WTC11 (cell line): ENCODE measurements at regions not wholly inside any gene's neighbourhood (a gene's known extent, or its start where the extent isn't known, plus 50 kb on each side); places are given as distances from the start of the nearest gene placed in this dataset.

Experiments used
- ATAC-seq: fragments of 200-7000 bp; cut with Tn5 transposase; 2 replicates; pipeline ENCODE4 v1.10.0; 2021; ENCODE audit warnings: mild to moderate bottlenecking, moderate library complexity
- CTCF ChIA-PET: fragments of 300-600 bp; sonication (Branson Sonifier 250); formaldehyde crosslinking; loops from one replicate; lab custom pipeline; 2021; ENCODE audit warnings: antibody characterized with exemption; lab: Charles Lee
- POLR2A ChIA-PET: fragments of 350-600 bp; sonication (Branson Sonifier 250); formaldehyde crosslinking; loops from one replicate; lab custom pipeline; 2021; ENCODE audit warnings: antibody characterized with exemption; lab: Charles Lee
- DNase-seq: peaks from one replicate; pipeline ENCODE4 v3.0.0; 2021; ENCODE audit warnings: low spot score
- H3K27ac Mint-ChIP-seq: 2 replicates; pipeline ENCODE4 v1.8.0; 2021; ENCODE audit warnings: mixed read lengths
- H3K27me3 Mint-ChIP-seq: 2 replicates; pipeline ENCODE4 v1.8.0; 2021; ENCODE audit warnings: low read depth, mild to moderate bottlenecking, moderate library complexity, mixed read lengths
- H3K36me3 Mint-ChIP-seq: 2 replicates; pipeline ENCODE4 v1.8.0; 2021; ENCODE audit warnings: mixed read lengths
- H3K4me1 Mint-ChIP-seq: 2 replicates; pipeline ENCODE4 v1.8.0; 2022; ENCODE audit warnings: mixed read lengths
- H3K4me3 Mint-ChIP-seq: 2 replicates; pipeline ENCODE4 v1.8.0; 2021; ENCODE audit warnings: mild to moderate bottlenecking, moderate library complexity, mixed read lengths
- H3K9me3 Mint-ChIP-seq: 2 replicates; pipeline ENCODE4 v1.8.0; 2021; ENCODE audit warnings: mixed read lengths
- ATF1 ChIP-seq: sonication (generic); formaldehyde crosslinking; IDR thresholded peaks from 2 replicates; pipeline ENCODE4 v1.8.1; 2023; ENCODE audit warnings: mild to moderate bottlenecking, moderate library complexity, missing genetic modification reagents
- CREM ChIP-seq: sonication (generic); formaldehyde crosslinking; IDR thresholded peaks from 2 replicates; pipeline ENCODE4 v1.8.1; 2022; ENCODE audit warnings: mild to moderate bottlenecking, missing genetic modification reagents, moderate library complexity
- ELF4 ChIP-seq: sonication (generic); formaldehyde crosslinking; IDR thresholded peaks from 2 replicates; pipeline ENCODE4 v1.8.1; 2022; ENCODE audit warnings: low read depth, mild to moderate bottlenecking, moderate library complexity, missing genetic modification reagents
- FOXJ3 ChIP-seq: sonication (generic); formaldehyde crosslinking; IDR thresholded peaks from 2 replicates; pipeline ENCODE4 v1.9.0; 2021; ENCODE audit warnings: missing genetic modification reagents, mild to moderate bottlenecking, borderline replicate concordance
- GABPB1 ChIP-seq: sonication (generic); formaldehyde crosslinking; IDR thresholded peaks from 2 replicates; pipeline ENCODE4 v1.8.1; 2023; ENCODE audit warnings: mild to moderate bottlenecking, missing genetic modification reagents
- GTF2I ChIP-seq: fragments of 250-450 bp; sonication (Bioruptor Pico); conservative IDR thresholded peaks from 2 replicates; pipeline ENCODE4 v1.4.0; 2021; ENCODE audit warnings: mild to moderate bottlenecking
- JAZF1 ChIP-seq: fragments of 250-450 bp; sonication (Bioruptor Pico); IDR thresholded peaks from 2 replicates; pipeline ENCODE4 v1.9.0; 2021; ENCODE audit warnings: moderate library complexity, mild to moderate bottlenecking, inconsistent platforms
- NR1H2 ChIP-seq: sonication (generic); formaldehyde crosslinking; IDR thresholded peaks from 2 replicates; pipeline ENCODE4 v1.9.0; 2021; ENCODE audit warnings: mild to moderate bottlenecking, moderate library complexity, missing genetic modification reagents
- RELA ChIP-seq: sonication (generic); formaldehyde crosslinking; IDR thresholded peaks from 2 replicates; pipeline ENCODE4 v1.8.1; 2022; ENCODE audit warnings: missing genetic modification reagents, mild to moderate bottlenecking, borderline replicate concordance
- RORB ChIP-seq: fragments of 250-450 bp; sonication (Bioruptor Pico); IDR thresholded peaks from 2 replicates; pipeline ENCODE4 v1.9.0; 2021; ENCODE audit warnings: mild to moderate bottlenecking
- SMAD4 ChIP-seq: sonication (generic); formaldehyde crosslinking; IDR thresholded peaks from 2 replicates; pipeline ENCODE4 v1.8.0; 2022; ENCODE audit warnings: mild to moderate bottlenecking, missing genetic modification reagents
- SOX15 ChIP-seq: fragments of 250-450 bp; sonication (Bioruptor Pico); IDR thresholded peaks from 2 replicates; pipeline ENCODE4 v1.9.0; 2021; ENCODE audit warnings: mild to moderate bottlenecking
- SP1 ChIP-seq: sonication (generic); formaldehyde crosslinking; conservative IDR thresholded peaks from 2 replicates; pipeline ENCODE4 v1.8.1; 2022; ENCODE audit warnings: missing genetic modification reagents
- TCF7 ChIP-seq: sonication (generic); formaldehyde crosslinking; IDR thresholded peaks from 2 replicates; pipeline ENCODE4 v1.8.0; 2022; ENCODE audit warnings: mild to moderate bottlenecking, low read depth, missing genetic modification reagents, moderate library complexity
- ZNF121 ChIP-seq: sonication (generic); formaldehyde crosslinking; IDR thresholded peaks from 2 replicates; pipeline ENCODE4 v1.8.0; 2023; ENCODE audit warnings: missing genetic modification reagents
- ZNF317 ChIP-seq: sonication (generic); formaldehyde crosslinking; IDR thresholded peaks from 2 replicates; pipeline ENCODE4 v1.8.1; 2023; ENCODE audit warnings: low read depth, mild to moderate bottlenecking, moderate library complexity, missing genetic modification reagents, borderline replicate concordance
- ZNF396 ChIP-seq: fragments of 250-450 bp; sonication (Bioruptor Pico); IDR thresholded peaks from 2 replicates; pipeline ENCODE4 v1.8.0; 2021; ENCODE audit warnings: mild to moderate bottlenecking, moderate library complexity, borderline replicate concordance
- ZNF416 ChIP-seq: fragments of 250-450 bp; sonication (Bioruptor Pico); IDR thresholded peaks from 2 replicates; pipeline ENCODE4 v1.9.0; 2021; ENCODE audit warnings: mild to moderate bottlenecking, inconsistent platforms
- ZNF423 ChIP-seq: fragments of 250-450 bp; sonication (Bioruptor Pico); IDR thresholded peaks from 2 replicates; pipeline ENCODE4 v2.1.2; 2022; ENCODE audit warnings: mild to moderate bottlenecking, moderate library complexity
- ZNF671 ChIP-seq: fragments of 250-450 bp; sonication (Bioruptor Pico); IDR thresholded peaks from 2 replicates; pipeline ENCODE4 v1.8.0; 2021; ENCODE audit warnings: mild to moderate bottlenecking
- TF ChIP-seq, protein P1 (sequence below): sonication (generic); formaldehyde crosslinking; IDR thresholded peaks from 2 replicates; pipeline ENCODE4 v1.8.1; 2022; ENCODE audit warnings: mild to moderate bottlenecking, missing genetic modification reagents, moderate library complexity, borderline replicate concordance
- TF ChIP-seq, protein P2 (sequence below): fragments of 250-450 bp; sonication (Bioruptor Pico); IDR thresholded peaks from 2 replicates; pipeline ENCODE4 v1.8.0; 2021; ENCODE audit warnings: mild to moderate bottlenecking
- TF ChIP-seq, protein P3 (sequence below): sonication (generic); formaldehyde crosslinking; IDR thresholded peaks from 2 replicates; pipeline ENCODE4 v1.8.1; 2023; ENCODE audit warnings: mild to moderate bottlenecking, missing genetic modification reagents
- TF ChIP-seq, protein P4 (sequence below): fragments of 200-600 bp; IDR thresholded peaks from 2 replicates; pipeline ENCODE4 v1.8.0; 2022; ENCODE audit warnings: antibody characterized with exemption
- TF ChIP-seq, protein P5 (sequence below): sonication (generic); formaldehyde crosslinking; IDR thresholded peaks from 2 replicates; pipeline ENCODE4 v1.8.1; 2023; ENCODE audit warnings: mild to moderate bottlenecking, missing genetic modification reagents, moderate library complexity
- TF ChIP-seq, protein P6 (sequence below): sonication (generic); formaldehyde crosslinking; conservative IDR thresholded peaks from 2 replicates; pipeline ENCODE4 v1.8.1; 2022; ENCODE audit warnings: mild to moderate bottlenecking, missing genetic modification reagents

DNA sequence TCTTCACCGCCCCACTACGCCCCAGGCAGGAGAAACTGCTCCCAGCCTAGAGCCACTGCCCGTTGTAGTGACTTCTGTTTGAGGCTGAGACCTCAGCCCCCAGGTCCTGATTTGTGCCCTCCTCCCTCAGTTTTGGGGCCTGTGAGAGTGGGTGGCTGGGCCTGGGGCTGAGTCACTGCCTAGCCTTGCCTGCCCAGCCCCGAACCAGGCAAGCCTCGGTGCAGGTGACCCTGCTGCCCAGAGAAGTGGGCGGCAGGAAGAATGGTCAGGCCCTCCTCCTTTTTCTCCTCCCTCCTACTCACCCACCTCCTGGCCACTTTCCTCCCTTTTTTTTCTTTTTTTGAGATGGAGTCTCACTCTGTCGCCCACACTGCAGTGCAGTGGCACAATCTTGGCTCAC lies 66.6 kb downstream of the ZFP36L2 start:
- ATAC-seq (no peak), DNase-seq (no peak)
- peaks cover 11% of the 10 kb centered on the region for H3K4me1 Mint-ChIP-seq
- H3K4me3 Mint-ChIP-seq = no peak overlapping the region
- ChIA-PET CTCF (no interaction called here), POLR2A (no interaction called here)
- TF ChIP-seq ZNF671 (no peak), TCF7 (CRISPR knock-in tag) (no peak), ELF4 (no peak), ATF1 (no peak), SOX15 (no peak), ZNF121 (no peak)
- H3K36me3 Mint-ChIP-seq = no peaks in the 10 kb centered on the region
- no peak overlapping the region for H3K27ac Mint-ChIP-seq
- no peaks in the 10 kb centered on the region for H3K27me3 Mint-ChIP-seq
- H3K9me3 Mint-ChIP-seq = no peaks in the 10 kb centered on the region

DNA sequence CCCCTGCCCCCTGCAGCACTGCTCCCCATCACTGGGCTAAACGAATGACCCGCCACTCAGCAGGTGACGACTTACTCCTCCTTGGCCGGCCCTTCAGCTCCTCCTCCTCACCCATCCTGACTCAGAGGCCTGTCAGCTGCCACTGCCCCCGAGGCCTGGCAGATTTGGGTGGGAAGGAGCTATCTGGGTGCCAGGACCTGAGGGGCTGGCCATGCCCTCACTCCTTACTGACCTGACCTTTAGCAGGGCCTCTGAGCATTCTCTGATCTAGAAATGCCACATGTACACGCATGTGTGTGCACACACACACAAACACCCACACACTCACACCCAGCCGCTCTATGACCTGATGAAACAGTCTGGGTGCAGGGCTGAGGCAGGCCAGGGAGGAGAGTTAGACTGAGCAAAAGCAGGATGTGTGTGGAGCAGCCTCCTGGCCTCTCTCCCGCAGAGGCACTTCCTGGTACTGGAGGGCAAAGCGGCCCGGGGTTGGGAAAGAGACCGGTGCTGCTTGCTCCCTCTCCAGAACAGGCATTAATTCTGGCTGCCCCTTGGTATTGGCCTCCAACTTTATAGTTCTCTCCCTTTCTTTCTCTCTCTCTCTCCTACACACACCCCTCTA lies 68.0 kb downstream of the ZFP36L2 start:
- Mint-ChIP-seq H3K27ac (no peak overlapping the region), H3K4me3 (no peak overlapping the region), H3K27me3 (no peaks in the 10 kb centered on the region; the same call in 1 of the 2 replicates), H3K36me3 (no peaks in the 10 kb centered on the region), H3K9me3 (no peaks in the 10 kb centered on the region), H3K4me1 (peaks cover 11% of the 10 kb centered on the region)
- no peak for DNase-seq
- ChIA-PET CTCF (interaction anchor here (0.6 to 1.3 kb wide), 2 partner anchors 18 to 722 kb away, joined by 5 to 7 read pairs; no protein-coding TSS in a partner anchor), POLR2A (no interaction called here)
- ATAC-seq = peak; percentile 48
- TF ChIP-seq GABPB1 (CRISPR knock-in tag) = peak; percentile 96
- TF ChIP-seq CREM = no peak

DNA sequence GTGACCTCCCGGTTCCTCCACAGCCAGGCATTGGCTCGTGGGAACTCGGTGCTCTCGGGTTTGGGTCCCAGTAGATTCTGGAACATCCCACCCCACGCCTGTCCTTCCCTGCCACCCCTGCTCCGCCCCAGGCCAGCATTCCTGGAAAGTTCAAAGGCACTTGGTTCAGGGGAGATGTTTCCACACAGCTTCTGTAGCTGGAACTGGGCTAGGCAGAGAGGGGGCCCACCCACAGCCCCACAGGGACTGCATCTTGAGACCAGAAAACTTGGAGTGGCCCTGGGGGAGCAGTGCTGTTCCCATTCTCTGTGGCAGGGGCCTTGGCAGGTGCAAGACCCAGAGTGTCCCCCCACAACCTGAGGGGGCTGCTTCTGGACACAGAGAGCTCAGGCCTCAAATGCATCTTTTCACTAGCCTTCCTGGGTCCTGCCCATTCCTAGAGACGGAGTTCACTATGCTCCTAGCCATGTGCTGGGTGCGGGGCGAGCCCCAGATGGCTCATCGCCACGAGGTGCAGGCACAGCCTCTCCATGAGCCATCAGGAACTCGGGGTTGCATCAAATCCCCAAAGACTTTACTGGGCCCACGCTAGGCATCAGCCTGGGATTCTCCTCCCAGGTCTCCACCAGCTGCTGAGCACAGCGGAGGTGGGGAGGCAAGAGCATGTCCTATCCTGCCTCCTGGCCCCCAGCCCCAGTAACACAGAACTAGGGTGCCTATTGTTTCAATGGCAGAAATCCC lies 68.7 kb downstream of the ZFP36L2 start:
- Mint-ChIP-seq H3K27me3 (no peaks in the 10 kb centered on the region; the same call in 1 of the 2 replicates), H3K36me3 (no peaks in the 10 kb centered on the region), H3K4me1 (peaks cover 16% of the 10 kb centered on the region), H3K27ac (no peak overlapping the region), H3K4me3 (no peak overlapping the region), H3K9me3 (no peaks in the 10 kb centered on the region)
- ChIA-PET CTCF (interaction anchor here (0.6 to 1.3 kb wide), 2 partner anchors 18 to 721 kb away, joined by 5 to 7 read pairs; no protein-coding TSS in a partner anchor), POLR2A (no interaction called here)
- TF ChIP-seq RELA (no peak), GTF2I (CRISPR knock-in tag) (no peak), JAZF1 (no peak), ZNF396 (no peak), SMAD4 (CRISPR knock-in tag) (no peak), ZNF317 (no peak), NR1H2 (CRISPR knock-in tag) (no peak), ZNF423 (CRISPR knock-in tag) (no peak), RORB (CRISPR knock-in tag) (no peak), ZNF416 (CRISPR knock-in tag) (no peak), SP1 (CRISPR knock-in tag) (no peak), SOX15 (no peak), FOXJ3 (CRISPR knock-in tag) (no peak)
- TF ChIP-seq, protein P1, sequence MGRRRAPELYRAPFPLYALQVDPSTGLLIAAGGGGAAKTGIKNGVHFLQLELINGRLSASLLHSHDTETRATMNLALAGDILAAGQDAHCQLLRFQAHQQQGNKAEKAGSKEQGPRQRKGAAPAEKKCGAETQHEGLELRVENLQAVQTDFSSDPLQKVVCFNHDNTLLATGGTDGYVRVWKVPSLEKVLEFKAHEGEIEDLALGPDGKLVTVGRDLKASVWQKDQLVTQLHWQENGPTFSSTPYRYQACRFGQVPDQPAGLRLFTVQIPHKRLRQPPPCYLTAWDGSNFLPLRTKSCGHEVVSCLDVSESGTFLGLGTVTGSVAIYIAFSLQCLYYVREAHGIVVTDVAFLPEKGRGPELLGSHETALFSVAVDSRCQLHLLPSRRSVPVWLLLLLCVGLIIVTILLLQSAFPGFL (CRISPR knock-in tag) = no peak
- TF ChIP-seq, protein P2, sequence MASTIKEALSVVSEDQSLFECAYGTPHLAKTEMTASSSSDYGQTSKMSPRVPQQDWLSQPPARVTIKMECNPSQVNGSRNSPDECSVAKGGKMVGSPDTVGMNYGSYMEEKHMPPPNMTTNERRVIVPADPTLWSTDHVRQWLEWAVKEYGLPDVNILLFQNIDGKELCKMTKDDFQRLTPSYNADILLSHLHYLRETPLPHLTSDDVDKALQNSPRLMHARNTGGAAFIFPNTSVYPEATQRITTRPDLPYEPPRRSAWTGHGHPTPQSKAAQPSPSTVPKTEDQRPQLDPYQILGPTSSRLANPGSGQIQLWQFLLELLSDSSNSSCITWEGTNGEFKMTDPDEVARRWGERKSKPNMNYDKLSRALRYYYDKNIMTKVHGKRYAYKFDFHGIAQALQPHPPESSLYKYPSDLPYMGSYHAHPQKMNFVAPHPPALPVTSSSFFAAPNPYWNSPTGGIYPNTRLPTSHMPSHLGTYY = no peak
- TF ChIP-seq, protein P3, sequence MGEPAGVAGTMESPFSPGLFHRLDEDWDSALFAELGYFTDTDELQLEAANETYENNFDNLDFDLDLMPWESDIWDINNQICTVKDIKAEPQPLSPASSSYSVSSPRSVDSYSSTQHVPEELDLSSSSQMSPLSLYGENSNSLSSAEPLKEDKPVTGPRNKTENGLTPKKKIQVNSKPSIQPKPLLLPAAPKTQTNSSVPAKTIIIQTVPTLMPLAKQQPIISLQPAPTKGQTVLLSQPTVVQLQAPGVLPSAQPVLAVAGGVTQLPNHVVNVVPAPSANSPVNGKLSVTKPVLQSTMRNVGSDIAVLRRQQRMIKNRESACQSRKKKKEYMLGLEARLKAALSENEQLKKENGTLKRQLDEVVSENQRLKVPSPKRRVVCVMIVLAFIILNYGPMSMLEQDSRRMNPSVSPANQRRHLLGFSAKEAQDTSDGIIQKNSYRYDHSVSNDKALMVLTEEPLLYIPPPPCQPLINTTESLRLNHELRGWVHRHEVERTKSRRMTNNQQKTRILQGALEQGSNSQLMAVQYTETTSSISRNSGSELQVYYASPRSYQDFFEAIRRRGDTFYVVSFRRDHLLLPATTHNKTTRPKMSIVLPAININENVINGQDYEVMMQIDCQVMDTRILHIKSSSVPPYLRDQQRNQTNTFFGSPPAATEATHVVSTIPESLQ (CRISPR knock-in tag) = no peak
- TF ChIP-seq, protein P4, sequence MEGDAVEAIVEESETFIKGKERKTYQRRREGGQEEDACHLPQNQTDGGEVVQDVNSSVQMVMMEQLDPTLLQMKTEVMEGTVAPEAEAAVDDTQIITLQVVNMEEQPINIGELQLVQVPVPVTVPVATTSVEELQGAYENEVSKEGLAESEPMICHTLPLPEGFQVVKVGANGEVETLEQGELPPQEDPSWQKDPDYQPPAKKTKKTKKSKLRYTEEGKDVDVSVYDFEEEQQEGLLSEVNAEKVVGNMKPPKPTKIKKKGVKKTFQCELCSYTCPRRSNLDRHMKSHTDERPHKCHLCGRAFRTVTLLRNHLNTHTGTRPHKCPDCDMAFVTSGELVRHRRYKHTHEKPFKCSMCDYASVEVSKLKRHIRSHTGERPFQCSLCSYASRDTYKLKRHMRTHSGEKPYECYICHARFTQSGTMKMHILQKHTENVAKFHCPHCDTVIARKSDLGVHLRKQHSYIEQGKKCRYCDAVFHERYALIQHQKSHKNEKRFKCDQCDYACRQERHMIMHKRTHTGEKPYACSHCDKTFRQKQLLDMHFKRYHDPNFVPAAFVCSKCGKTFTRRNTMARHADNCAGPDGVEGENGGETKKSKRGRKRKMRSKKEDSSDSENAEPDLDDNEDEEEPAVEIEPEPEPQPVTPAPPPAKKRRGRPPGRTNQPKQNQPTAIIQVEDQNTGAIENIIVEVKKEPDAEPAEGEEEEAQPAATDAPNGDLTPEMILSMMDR = no peak
- TF ChIP-seq, protein P5, sequence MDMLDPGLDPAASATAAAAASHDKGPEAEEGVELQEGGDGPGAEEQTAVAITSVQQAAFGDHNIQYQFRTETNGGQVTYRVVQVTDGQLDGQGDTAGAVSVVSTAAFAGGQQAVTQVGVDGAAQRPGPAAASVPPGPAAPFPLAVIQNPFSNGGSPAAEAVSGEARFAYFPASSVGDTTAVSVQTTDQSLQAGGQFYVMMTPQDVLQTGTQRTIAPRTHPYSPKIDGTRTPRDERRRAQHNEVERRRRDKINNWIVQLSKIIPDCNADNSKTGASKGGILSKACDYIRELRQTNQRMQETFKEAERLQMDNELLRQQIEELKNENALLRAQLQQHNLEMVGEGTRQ (CRISPR knock-in tag) = no peak
- TF ChIP-seq, protein P6, sequence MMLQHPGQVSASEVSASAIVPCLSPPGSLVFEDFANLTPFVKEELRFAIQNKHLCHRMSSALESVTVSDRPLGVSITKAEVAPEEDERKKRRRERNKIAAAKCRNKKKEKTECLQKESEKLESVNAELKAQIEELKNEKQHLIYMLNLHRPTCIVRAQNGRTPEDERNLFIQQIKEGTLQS (CRISPR knock-in tag) = no peak
- no peak for DNase-seq
- ATAC-seq = no peak
